HEK293 (cell line): ENCODE measurements at regions not wholly inside any gene's neighbourhood (a gene's known extent, or its start where the extent isn't known, plus 50 kb on each side); places are given as distances from the start of the nearest gene placed in this dataset.

Experiments used
- CTCF ChIA-PET: fragments of 350-600 bp; formaldehyde crosslinking; extraction: SDS; loops from one replicate; lab custom pipeline; 2021; ENCODE audit warnings: antibody characterized with exemption; lab: Yijun Ruan, JAX
- POLR2A ChIA-PET: fragments of 300-600 bp; formaldehyde crosslinking; extraction: SDS; loops from one replicate; lab custom pipeline; 2020; ENCODE audit warnings: antibody characterized with exemption, inconsistent platforms; lab: Yijun Ruan, JAX
- H3K27ac ChIP-seq: fragments of 200-500 bp; sonication (Bioruptor generic); 2 replicates; pipeline ENCODE4 v1.5.1; 2014; ENCODE audit warnings: low read depth, low read length, control low read depth, inconsistent platforms; ENCODE audit errors: extremely low read depth
- H3K36me3 ChIP-seq, 2 experiments: fragments of 200-500 bp in 1 of 2; sonication (Bioruptor generic) in 1 of 2; 1 replicate in 1 of 2; 2 replicates in 1 of 2; pipeline ENCODE4 v1.5.1; 2014 to 2017; ENCODE audit warnings: inconsistent platforms in 2 of 2, low read length in 2 of 2; ENCODE audit not compliant: control insufficient read depth in 2 of 2, insufficient read depth in 1 of 2
- H3K4me1 ChIP-seq: fragments of 200-500 bp; sonication (Bioruptor generic); 2 replicates; pipeline ENCODE4 v1.5.1; 2014; ENCODE audit warnings: mild to moderate bottlenecking, low read length, inconsistent platforms; ENCODE audit not compliant: control insufficient read depth, insufficient read depth
- H3K4me3 ChIP-seq: 2 replicates; pipeline ENCODE4 v1.5.1; 2011; ENCODE audit warnings: low read depth, mild to moderate bottlenecking, control low read depth, low read length, moderate library complexity
- H3K9me3 ChIP-seq: fragments of 200-500 bp; sonication (Bioruptor generic); 2 replicates; pipeline ENCODE4 v1.5.1; 2014; ENCODE audit warnings: low read depth, low read length, inconsistent platforms; ENCODE audit not compliant: control insufficient read depth, insufficient read depth
- KLF1 ChIP-seq: fragments of 450-650 bp; formaldehyde crosslinking; IDR thresholded peaks from 2 replicates; pipeline ENCODE4 v1.5.1; 2016; ENCODE audit warnings: missing biosample characterization, missing genetic modification characterization
- REPIN1 ChIP-seq: fragments of 450-650 bp; formaldehyde crosslinking; IDR thresholded peaks from 2 replicates; pipeline ENCODE4 v1.5.1; 2017; ENCODE audit warnings: missing biosample characterization, missing genetic modification characterization, low read depth
- SETDB1 ChIP-seq: IDR thresholded peaks from one replicate; pipeline ENCODE4 v1.6.1; 2017; ENCODE audit warnings: mild to moderate bottlenecking, low read length, moderate library complexity, mixed read lengths; ENCODE audit not compliant: insufficient read length
- ZBTB20 ChIP-seq: fragments of 450-650 bp; formaldehyde crosslinking; IDR thresholded peaks from 2 replicates; pipeline ENCODE4 v1.5.1; 2016; ENCODE audit warnings: missing biosample characterization, missing genetic modification characterization
- ZNF214 ChIP-seq: fragments of 450-650 bp; formaldehyde crosslinking; IDR thresholded peaks from 2 replicates; pipeline ENCODE4 v1.5.1; 2017; ENCODE audit warnings: missing biosample characterization, mild to moderate bottlenecking, missing genetic modification characterization, borderline replicate concordance
- ZNF785 ChIP-seq: fragments of 450-650 bp; formaldehyde crosslinking; IDR thresholded peaks from 2 replicates; pipeline ENCODE4 v1.5.1; 2016; ENCODE audit warnings: missing biosample characterization, missing genetic modification characterization
- TF ChIP-seq, protein P1 (sequence below): fragments of 450-650 bp; formaldehyde crosslinking; IDR thresholded peaks from 2 replicates; pipeline ENCODE4 v1.5.1; 2016; ENCODE audit warnings: missing biosample characterization, missing genetic modification characterization
- TF ChIP-seq, protein P2 (sequence below): fragments of 450-650 bp; formaldehyde crosslinking; IDR thresholded peaks from 2 replicates; pipeline ENCODE4 v1.5.1; 2017; ENCODE audit warnings: missing biosample characterization, missing genetic modification characterization
- TF ChIP-seq, protein P3 (sequence below): fragments of 450-650 bp; formaldehyde crosslinking; IDR thresholded peaks from 2 replicates; pipeline ENCODE4 v1.5.1; 2016; ENCODE audit warnings: missing biosample characterization, missing genetic modification characterization, borderline replicate concordance
- TF ChIP-seq, protein P4 (sequence below): fragments of 450-650 bp; formaldehyde crosslinking; IDR thresholded peaks from 2 replicates; pipeline ENCODE4 v1.5.1; 2016; ENCODE audit warnings: missing biosample characterization, missing genetic modification characterization
- TF ChIP-seq, protein P5 (sequence below): fragments of 450-650 bp; formaldehyde crosslinking; IDR thresholded peaks from 2 replicates; pipeline ENCODE4 v1.5.1; 2016; ENCODE audit warnings: missing biosample characterization, missing genetic modification characterization
- TF ChIP-seq, protein P6 (sequence below): fragments of 450-650 bp; formaldehyde crosslinking; IDR thresholded peaks from 2 replicates; pipeline ENCODE4 v1.5.1; 2016; ENCODE audit warnings: missing biosample characterization, missing genetic modification characterization, borderline replicate concordance

DNA sequence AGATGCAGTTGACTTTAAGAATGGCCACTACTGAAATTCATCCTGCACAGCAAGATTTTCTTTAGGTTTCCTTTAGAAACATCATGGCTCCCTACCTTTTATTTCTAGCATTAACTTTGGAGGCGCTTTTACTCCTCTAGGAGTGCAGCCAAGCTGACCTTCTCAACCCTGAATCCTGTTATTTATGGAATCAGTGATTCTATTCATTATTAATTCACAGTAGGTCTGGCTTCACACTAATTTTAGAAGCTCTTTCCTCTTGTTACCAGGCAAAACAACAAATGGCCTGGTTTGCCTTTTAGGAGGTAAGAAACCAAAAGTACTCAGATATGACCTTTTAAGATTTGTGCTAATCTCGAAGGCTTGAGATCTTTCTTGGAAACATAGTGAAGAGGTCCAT is 93.0 kb upstream of the PELI1 start (continued):
- TF ChIP-seq, protein P1, sequence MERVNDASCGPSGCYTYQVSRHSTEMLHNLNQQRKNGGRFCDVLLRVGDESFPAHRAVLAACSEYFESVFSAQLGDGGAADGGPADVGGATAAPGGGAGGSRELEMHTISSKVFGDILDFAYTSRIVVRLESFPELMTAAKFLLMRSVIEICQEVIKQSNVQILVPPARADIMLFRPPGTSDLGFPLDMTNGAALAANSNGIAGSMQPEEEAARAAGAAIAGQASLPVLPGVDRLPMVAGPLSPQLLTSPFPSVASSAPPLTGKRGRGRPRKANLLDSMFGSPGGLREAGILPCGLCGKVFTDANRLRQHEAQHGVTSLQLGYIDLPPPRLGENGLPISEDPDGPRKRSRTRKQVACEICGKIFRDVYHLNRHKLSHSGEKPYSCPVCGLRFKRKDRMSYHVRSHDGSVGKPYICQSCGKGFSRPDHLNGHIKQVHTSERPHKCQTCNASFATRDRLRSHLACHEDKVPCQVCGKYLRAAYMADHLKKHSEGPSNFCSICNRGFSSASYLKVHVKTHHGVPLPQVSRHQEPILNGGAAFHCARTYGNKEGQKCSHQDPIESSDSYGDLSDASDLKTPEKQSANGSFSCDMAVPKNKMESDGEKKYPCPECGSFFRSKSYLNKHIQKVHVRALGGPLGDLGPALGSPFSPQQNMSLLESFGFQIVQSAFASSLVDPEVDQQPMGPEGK (tag by site-specific recombination): no peak
- no peak for TF ChIP-seq KLF1
- TF ChIP-seq REPIN1 (tag by site-specific recombination): no peak
- no peak for TF ChIP-seq ZNF214 (tag by site-specific recombination)
- TF ChIP-seq, protein P2, sequence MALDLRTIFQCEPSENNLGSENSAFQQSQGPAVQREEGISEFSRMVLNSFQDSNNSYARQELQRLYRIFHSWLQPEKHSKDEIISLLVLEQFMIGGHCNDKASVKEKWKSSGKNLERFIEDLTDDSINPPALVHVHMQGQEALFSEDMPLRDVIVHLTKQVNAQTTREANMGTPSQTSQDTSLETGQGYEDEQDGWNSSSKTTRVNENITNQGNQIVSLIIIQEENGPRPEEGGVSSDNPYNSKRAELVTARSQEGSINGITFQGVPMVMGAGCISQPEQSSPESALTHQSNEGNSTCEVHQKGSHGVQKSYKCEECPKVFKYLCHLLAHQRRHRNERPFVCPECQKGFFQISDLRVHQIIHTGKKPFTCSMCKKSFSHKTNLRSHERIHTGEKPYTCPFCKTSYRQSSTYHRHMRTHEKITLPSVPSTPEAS (tag by site-specific recombination): no peak
- TF ChIP-seq, protein P3, sequence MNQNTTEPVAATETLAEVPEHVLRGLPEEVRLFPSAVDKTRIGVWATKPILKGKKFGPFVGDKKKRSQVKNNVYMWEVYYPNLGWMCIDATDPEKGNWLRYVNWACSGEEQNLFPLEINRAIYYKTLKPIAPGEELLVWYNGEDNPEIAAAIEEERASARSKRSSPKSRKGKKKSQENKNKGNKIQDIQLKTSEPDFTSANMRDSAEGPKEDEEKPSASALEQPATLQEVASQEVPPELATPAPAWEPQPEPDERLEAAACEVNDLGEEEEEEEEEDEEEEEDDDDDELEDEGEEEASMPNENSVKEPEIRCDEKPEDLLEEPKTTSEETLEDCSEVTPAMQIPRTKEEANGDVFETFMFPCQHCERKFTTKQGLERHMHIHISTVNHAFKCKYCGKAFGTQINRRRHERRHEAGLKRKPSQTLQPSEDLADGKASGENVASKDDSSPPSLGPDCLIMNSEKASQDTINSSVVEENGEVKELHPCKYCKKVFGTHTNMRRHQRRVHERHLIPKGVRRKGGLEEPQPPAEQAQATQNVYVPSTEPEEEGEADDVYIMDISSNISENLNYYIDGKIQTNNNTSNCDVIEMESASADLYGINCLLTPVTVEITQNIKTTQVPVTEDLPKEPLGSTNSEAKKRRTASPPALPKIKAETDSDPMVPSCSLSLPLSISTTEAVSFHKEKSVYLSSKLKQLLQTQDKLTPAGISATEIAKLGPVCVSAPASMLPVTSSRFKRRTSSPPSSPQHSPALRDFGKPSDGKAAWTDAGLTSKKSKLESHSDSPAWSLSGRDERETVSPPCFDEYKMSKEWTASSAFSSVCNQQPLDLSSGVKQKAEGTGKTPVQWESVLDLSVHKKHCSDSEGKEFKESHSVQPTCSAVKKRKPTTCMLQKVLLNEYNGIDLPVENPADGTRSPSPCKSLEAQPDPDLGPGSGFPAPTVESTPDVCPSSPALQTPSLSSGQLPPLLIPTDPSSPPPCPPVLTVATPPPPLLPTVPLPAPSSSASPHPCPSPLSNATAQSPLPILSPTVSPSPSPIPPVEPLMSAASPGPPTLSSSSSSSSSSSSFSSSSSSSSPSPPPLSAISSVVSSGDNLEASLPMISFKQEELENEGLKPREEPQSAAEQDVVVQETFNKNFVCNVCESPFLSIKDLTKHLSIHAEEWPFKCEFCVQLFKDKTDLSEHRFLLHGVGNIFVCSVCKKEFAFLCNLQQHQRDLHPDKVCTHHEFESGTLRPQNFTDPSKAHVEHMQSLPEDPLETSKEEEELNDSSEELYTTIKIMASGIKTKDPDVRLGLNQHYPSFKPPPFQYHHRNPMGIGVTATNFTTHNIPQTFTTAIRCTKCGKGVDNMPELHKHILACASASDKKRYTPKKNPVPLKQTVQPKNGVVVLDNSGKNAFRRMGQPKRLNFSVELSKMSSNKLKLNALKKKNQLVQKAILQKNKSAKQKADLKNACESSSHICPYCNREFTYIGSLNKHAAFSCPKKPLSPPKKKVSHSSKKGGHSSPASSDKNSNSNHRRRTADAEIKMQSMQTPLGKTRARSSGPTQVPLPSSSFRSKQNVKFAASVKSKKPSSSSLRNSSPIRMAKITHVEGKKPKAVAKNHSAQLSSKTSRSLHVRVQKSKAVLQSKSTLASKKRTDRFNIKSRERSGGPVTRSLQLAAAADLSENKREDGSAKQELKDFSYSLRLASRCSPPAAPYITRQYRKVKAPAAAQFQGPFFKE (tag by site-specific recombination): no peak
- no peak for TF ChIP-seq ZBTB20
- no peak for TF ChIP-seq ZNF785
- TF ChIP-seq, protein P4, sequence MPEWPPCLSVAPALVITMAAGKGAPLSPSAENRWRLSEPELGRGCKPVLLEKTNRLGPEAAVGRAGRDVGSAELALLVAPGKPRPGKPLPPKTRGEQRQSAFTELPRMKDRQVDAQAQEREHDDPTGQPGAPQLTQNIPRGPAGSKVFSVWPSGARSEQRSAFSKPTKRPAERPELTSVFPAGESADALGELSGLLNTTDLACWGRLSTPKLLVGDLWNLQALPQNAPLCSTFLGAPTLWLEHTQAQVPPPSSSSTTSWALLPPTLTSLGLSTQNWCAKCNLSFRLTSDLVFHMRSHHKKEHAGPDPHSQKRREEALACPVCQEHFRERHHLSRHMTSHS (tag by site-specific recombination): no peak
- TF ChIP-seq, protein P5, sequence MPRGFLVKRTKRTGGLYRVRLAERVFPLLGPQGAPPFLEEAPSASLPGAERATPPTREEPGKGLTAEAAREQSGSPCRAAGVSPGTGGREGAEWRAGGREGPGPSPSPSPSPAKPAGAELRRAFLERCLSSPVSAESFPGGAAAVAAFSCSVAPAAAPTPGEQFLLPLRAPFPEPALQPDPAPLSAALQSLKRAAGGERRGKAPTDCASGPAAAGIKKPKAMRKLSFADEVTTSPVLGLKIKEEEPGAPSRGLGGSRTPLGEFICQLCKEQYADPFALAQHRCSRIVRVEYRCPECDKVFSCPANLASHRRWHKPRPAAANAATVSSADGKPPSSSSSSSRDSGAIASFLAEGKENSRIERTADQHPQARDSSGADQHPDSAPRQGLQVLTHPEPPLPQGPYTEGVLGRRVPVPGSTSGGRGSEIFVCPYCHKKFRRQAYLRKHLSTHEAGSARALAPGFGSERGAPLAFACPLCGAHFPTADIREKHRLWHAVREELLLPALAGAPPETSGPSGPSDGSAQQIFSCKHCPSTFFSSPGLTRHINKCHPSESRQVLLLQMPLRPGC (tag by site-specific recombination): no peak
- no peak for TF ChIP-seq SETDB1
- TF ChIP-seq, all 188 proteins: peak for 0

DNA sequence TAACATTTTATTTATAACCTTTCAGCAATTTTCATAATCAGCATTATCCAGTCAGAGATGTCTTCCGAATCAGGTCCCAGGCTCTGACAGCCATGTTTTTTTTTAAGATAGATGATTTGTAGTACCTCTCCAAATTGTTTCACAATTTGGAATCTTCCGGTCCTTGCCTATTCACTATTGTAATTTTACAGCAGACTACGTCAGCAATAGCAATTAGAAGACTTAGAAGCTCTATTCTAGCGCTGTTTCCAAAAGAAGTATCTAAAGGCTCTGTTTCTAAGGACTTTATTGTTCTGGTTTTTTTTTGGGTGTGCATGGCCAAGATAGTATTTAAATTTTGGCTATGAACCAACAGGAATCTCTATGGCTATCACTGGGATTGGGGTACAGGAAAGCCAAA is 94.6 kb upstream of the PELI1 start:
- Histone ChIP-seq H3K4me3 (no peak overlapping the region), H3K4me1 (no peaks in the 10 kb centered on the region), H3K27ac (no peak overlapping the region), H3K36me3 (no peaks in the 10 kb centered on the region), H3K9me3 (no peaks in the 10 kb centered on the region)
- CTCF ChIA-PET: interaction anchor here (1.2 kb wide), 1 partner anchor 92 kb away, joined by 3 read pairs; no protein-coding TSS in a partner anchor
- TF ChIP-seq, protein P6, sequence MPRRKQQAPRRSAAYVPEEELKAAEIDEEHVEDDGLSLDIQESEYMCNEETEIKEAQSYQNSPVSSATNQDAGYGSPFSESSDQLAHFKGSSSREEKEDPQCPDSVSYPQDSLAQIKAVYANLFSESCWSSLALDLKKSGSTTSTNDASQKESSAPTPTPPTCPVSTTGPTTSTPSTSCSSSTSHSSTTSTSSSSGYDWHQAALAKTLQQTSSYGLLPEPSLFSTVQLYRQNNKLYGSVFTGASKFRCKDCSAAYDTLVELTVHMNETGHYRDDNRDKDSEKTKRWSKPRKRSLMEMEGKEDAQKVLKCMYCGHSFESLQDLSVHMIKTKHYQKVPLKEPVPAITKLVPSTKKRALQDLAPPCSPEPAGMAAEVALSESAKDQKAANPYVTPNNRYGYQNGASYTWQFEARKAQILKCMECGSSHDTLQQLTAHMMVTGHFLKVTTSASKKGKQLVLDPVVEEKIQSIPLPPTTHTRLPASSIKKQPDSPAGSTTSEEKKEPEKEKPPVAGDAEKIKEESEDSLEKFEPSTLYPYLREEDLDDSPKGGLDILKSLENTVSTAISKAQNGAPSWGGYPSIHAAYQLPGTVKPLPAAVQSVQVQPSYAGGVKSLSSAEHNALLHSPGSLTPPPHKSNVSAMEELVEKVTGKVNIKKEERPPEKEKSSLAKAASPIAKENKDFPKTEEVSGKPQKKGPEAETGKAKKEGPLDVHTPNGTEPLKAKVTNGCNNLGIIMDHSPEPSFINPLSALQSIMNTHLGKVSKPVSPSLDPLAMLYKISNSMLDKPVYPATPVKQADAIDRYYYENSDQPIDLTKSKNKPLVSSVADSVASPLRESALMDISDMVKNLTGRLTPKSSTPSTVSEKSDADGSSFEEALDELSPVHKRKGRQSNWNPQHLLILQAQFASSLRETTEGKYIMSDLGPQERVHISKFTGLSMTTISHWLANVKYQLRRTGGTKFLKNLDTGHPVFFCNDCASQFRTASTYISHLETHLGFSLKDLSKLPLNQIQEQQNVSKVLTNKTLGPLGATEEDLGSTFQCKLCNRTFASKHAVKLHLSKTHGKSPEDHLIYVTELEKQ (tag by site-specific recombination): no peak
- POLR2A ChIA-PET: no interaction called here
